GM23338 (cell line): ENCODE measurements at regions not wholly inside any gene's neighbourhood (a gene's known extent, or its start where the extent isn't known, plus 50 kb on each side); places are given as distances from the start of the nearest gene placed in this dataset.

Source experiments
- ATAC-seq: fragments of 200-7000 bp; cut with Tn5 transposase; 3 replicates; pipeline ENCODE4 v1.9.1; 2020
- DNase-seq: peaks from one replicate; pipeline ENCODE4 v3.0.0-alpha.2; 2015; ENCODE audit warnings: low spot score
- H2AFZ ChIP-seq: fragments of 200-600 bp; sonication (generic); 2 replicates; pipeline ENCODE4 v1.8.0; 2016; ENCODE audit warnings: antibody characterized with exemption, mild to moderate bottlenecking, moderate library complexity
- H3F3A ChIP-seq: fragments of 200-600 bp; sonication (generic); replicated peaks from 2 replicates; pipeline ENCODE4 v1.8.0; 2017; ENCODE audit warnings: antibody characterized with exemption, mixed run types, low read depth
- H3K27ac ChIP-seq: fragments of 200-600 bp; sonication (generic); 2 replicates; pipeline ENCODE4 v1.6.1; 2016; ENCODE audit warnings: low read depth
- H3K27me3 ChIP-seq: fragments of 200-600 bp; sonication (generic); 2 replicates; pipeline ENCODE4 v1.8.0; 2016; ENCODE audit warnings: mild to moderate bottlenecking, mixed run types, moderate library complexity; ENCODE audit not compliant: insufficient read depth
- H3K36me3 ChIP-seq: fragments of 200-600 bp; sonication (generic); 2 replicates; pipeline ENCODE4 v1.8.0; 2016; ENCODE audit warnings: mild to moderate bottlenecking; ENCODE audit not compliant: insufficient read depth
- H3K4me1 ChIP-seq: fragments of 200-600 bp; sonication (generic); 2 replicates; pipeline ENCODE4 v1.8.0; 2016; ENCODE audit warnings: mild to moderate bottlenecking, moderate library complexity; ENCODE audit not compliant: insufficient read depth
- H3K4me2 ChIP-seq: fragments of 200-600 bp; sonication (generic); 2 replicates; pipeline ENCODE4 v1.7.1; 2017; ENCODE audit warnings: mixed run types
- H3K4me3 ChIP-seq: fragments of 200-600 bp; sonication (generic); 2 replicates; pipeline ENCODE4 v1.6.1; 2016; ENCODE audit warnings: mixed run types
- H3K79me2 ChIP-seq: fragments of 200-600 bp; sonication (generic); replicated peaks from 2 replicates; pipeline ENCODE4 v1.8.0; 2017; ENCODE audit warnings: mild to moderate bottlenecking; ENCODE audit not compliant: insufficient read depth
- H3K9me2 ChIP-seq: fragments of 200-600 bp; sonication (generic); 2 replicates; pipeline ENCODE4 v1.8.0; 2017; ENCODE audit not compliant: insufficient read depth
- H4K20me1 ChIP-seq: fragments of 200-600 bp; sonication (generic); replicated peaks from 2 replicates; pipeline ENCODE4 v1.8.0; 2017; ENCODE audit warnings: mild to moderate bottlenecking; ENCODE audit not compliant: insufficient read depth
- H3K27ac Mint-ChIP-seq: 2 replicates; pipeline ENCODE4 v1.8.0; 2020; ENCODE audit warnings: inconsistent platforms, mild to moderate bottlenecking, moderate library complexity, mixed read lengths
- H3K27me3 Mint-ChIP-seq: 3 replicates; pipeline ENCODE4 v1.8.0; 2022; ENCODE audit warnings: low read depth, mild to moderate bottlenecking, moderate library complexity, mixed read lengths, inconsistent platforms; ENCODE audit not compliant: insufficient read depth, poor library complexity
- H3K36me3 Mint-ChIP-seq: 3 replicates; pipeline ENCODE4 v1.8.0; 2021; ENCODE audit warnings: low read depth, mild to moderate bottlenecking, inconsistent platforms, moderate library complexity, mixed read lengths
- H3K4me1 Mint-ChIP-seq: 3 replicates; pipeline ENCODE4 v1.8.0; 2020; ENCODE audit warnings: mild to moderate bottlenecking, inconsistent platforms, mixed read lengths
- H3K4me3 Mint-ChIP-seq: 3 replicates; pipeline ENCODE4 v1.8.0; 2021; ENCODE audit warnings: moderate library complexity, mild to moderate bottlenecking, inconsistent platforms, mixed read lengths
- H3K9me3 Mint-ChIP-seq: 3 replicates; pipeline ENCODE4 v1.8.0; 2020; ENCODE audit warnings: moderate library complexity, mild to moderate bottlenecking, inconsistent platforms, mixed read lengths
- CREB1 ChIP-seq: fragments of 250-450 bp; sonication (Bioruptor Pico); IDR thresholded peaks from 2 replicates; pipeline ENCODE4 v1.5.0; 2020; ENCODE audit warnings: low read depth, mild to moderate bottlenecking, moderate library complexity
- EZH2 ChIP-seq: fragments of 200-600 bp; sonication (generic); IDR thresholded peaks from one replicate; pipeline ENCODE4 v1.8.0; 2017; ENCODE audit warnings: antibody characterized with exemption, mild to moderate bottlenecking, low read depth; ENCODE audit not compliant: unreplicated experiment
- EZH2phosphoT487 ChIP-seq: fragments of 200-600 bp; sonication (generic); IDR thresholded peaks from one replicate; pipeline ENCODE4 v1.8.1; 2018; ENCODE audit warnings: antibody characterized with exemption; ENCODE audit not compliant: unreplicated experiment
- JUNB ChIP-seq: IDR thresholded peaks from one replicate; pipeline ENCODE4 v1.6.1; 2016; ENCODE audit warnings: antibody characterized with exemption; ENCODE audit not compliant: unreplicated experiment
- NANOG ChIP-seq: IDR thresholded peaks from 2 replicates; pipeline ENCODE4 v1.6.1; 2016; ENCODE audit warnings: antibody characterized with exemption, borderline replicate concordance
- POLR2AphosphoS5 ChIP-seq: IDR thresholded peaks from 2 replicates; pipeline ENCODE4 v1.6.1; 2016; ENCODE audit warnings: antibody characterized with exemption, low read depth
- STAT1 ChIP-seq: IDR thresholded peaks from one replicate; pipeline ENCODE4 v1.6.1; 2016; ENCODE audit warnings: antibody characterized with exemption; ENCODE audit not compliant: unreplicated experiment
- ZNF114 ChIP-seq: fragments of 250-450 bp; sonication (Bioruptor Pico); IDR thresholded peaks from 2 replicates; pipeline ENCODE4 v1.5.0; 2020; ENCODE audit warnings: mild to moderate bottlenecking, moderate library complexity
- ZNF331 ChIP-seq: fragments of 250-450 bp; sonication (Bioruptor Pico); IDR thresholded peaks from 2 replicates; pipeline ENCODE4 v1.5.0; 2020; ENCODE audit warnings: low read depth, mild to moderate bottlenecking, moderate library complexity
- ZNF462 ChIP-seq: fragments of 250-450 bp; sonication (Bioruptor Pico); IDR thresholded peaks from 2 replicates; pipeline ENCODE4 v1.5.0; 2020; ENCODE audit warnings: mild to moderate bottlenecking, moderate library complexity
- TF ChIP-seq, protein P1 (sequence below), 2 experiments: fragments of 200-600 bp in 1 of 2; sonication (generic) in 1 of 2; conservative IDR thresholded peaks; 2 replicates each; pipeline versions ENCODE4 v1.5.1 to v1.6.1; 2016 to 2017; ENCODE audit warnings: antibody characterized with exemption in 2 of 2, low read depth in 2 of 2, mild to moderate bottlenecking in 2 of 2, moderate library complexity in 1 of 2
- TF ChIP-seq, protein P2 (sequence below): IDR thresholded peaks from one replicate; pipeline ENCODE4 v1.6.1; 2018; ENCODE audit warnings: antibody characterized with exemption; ENCODE audit not compliant: unreplicated experiment
- TF ChIP-seq, protein P3 (sequence below): IDR thresholded peaks from 2 replicates; pipeline ENCODE4 v1.6.1; 2016; ENCODE audit warnings: antibody characterized with exemption

DNA sequence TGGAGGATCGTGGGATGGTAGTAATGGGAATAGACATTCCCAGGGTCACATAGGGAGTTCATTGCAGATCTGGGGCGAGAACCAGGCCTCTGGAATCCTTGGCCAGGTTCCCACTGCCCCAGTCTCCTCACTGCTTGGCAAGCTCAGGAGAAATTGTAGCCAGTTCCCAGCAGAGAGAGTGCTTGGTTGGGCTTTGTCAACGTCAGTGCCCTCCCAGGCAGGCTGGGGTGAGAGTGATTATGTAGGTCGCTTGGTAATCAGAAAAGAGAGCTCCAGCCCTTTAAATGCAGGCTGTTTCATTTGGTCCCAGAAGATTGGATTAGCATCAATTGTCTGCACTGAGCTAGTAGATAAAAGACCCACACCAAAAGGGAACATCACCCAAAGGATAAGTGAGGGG, 51.8 kb upstream of the GALNT10 start:
- Histone ChIP-seq H3K79me2 (no peaks in the 10 kb centered on the region), H3K4me2 (no peak overlapping the region), H3F3A (no peaks in the 10 kb centered on the region), H3K36me3 (no peaks in the 10 kb centered on the region), H3K4me1 (no peaks in the 10 kb centered on the region; the same call in 1 of the 2 replicates), H3K4me3 (no peak overlapping the region), H4K20me1 (no peaks in the 10 kb centered on the region), H3K27me3 (no peaks in the 10 kb centered on the region), H3K9me2 (no peaks in the 10 kb centered on the region), H2AFZ (peak overlapping the region; percentile 69; the same call in 1 of the 2 replicates), H3K27ac (no peak overlapping the region)
- TF ChIP-seq, protein P1, sequence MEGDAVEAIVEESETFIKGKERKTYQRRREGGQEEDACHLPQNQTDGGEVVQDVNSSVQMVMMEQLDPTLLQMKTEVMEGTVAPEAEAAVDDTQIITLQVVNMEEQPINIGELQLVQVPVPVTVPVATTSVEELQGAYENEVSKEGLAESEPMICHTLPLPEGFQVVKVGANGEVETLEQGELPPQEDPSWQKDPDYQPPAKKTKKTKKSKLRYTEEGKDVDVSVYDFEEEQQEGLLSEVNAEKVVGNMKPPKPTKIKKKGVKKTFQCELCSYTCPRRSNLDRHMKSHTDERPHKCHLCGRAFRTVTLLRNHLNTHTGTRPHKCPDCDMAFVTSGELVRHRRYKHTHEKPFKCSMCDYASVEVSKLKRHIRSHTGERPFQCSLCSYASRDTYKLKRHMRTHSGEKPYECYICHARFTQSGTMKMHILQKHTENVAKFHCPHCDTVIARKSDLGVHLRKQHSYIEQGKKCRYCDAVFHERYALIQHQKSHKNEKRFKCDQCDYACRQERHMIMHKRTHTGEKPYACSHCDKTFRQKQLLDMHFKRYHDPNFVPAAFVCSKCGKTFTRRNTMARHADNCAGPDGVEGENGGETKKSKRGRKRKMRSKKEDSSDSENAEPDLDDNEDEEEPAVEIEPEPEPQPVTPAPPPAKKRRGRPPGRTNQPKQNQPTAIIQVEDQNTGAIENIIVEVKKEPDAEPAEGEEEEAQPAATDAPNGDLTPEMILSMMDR (conservative IDR thresholded peaks at IDR 0.05; ENCODE audit: low read depth in 2 of 2): no peak
- TF ChIP-seq ZNF114 (CRISPR knock-in tag) (no peak), EZH2 (no peak), ZNF331 (CRISPR knock-in tag) (no peak), EZH2phosphoT487 (no peak), ZNF462 (CRISPR knock-in tag) (no peak), JUNB (no peak), POLR2AphosphoS5 (no peak), CREB1 (CRISPR knock-in tag) (no peak), STAT1 (no peak), NANOG (no peak)
- TF ChIP-seq, protein P2, sequence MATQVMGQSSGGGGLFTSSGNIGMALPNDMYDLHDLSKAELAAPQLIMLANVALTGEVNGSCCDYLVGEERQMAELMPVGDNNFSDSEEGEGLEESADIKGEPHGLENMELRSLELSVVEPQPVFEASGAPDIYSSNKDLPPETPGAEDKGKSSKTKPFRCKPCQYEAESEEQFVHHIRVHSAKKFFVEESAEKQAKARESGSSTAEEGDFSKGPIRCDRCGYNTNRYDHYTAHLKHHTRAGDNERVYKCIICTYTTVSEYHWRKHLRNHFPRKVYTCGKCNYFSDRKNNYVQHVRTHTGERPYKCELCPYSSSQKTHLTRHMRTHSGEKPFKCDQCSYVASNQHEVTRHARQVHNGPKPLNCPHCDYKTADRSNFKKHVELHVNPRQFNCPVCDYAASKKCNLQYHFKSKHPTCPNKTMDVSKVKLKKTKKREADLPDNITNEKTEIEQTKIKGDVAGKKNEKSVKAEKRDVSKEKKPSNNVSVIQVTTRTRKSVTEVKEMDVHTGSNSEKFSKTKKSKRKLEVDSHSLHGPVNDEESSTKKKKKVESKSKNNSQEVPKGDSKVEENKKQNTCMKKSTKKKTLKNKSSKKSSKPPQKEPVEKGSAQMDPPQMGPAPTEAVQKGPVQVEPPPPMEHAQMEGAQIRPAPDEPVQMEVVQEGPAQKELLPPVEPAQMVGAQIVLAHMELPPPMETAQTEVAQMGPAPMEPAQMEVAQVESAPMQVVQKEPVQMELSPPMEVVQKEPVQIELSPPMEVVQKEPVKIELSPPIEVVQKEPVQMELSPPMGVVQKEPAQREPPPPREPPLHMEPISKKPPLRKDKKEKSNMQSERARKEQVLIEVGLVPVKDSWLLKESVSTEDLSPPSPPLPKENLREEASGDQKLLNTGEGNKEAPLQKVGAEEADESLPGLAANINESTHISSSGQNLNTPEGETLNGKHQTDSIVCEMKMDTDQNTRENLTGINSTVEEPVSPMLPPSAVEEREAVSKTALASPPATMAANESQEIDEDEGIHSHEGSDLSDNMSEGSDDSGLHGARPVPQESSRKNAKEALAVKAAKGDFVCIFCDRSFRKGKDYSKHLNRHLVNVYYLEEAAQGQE: no peak
- TF ChIP-seq, protein P3, sequence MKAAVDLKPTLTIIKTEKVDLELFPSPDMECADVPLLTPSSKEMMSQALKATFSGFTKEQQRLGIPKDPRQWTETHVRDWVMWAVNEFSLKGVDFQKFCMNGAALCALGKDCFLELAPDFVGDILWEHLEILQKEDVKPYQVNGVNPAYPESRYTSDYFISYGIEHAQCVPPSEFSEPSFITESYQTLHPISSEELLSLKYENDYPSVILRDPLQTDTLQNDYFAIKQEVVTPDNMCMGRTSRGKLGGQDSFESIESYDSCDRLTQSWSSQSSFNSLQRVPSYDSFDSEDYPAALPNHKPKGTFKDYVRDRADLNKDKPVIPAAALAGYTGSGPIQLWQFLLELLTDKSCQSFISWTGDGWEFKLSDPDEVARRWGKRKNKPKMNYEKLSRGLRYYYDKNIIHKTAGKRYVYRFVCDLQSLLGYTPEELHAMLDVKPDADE: no peak
- Mint-ChIP-seq H3K4me1 (peaks cover 25% of the 10 kb centered on the region), H3K27ac (no peak overlapping the region), H3K9me3 (no peaks in the 10 kb centered on the region), H3K4me3 (no peak overlapping the region), H3K36me3 (no peaks in the 10 kb centered on the region), H3K27me3 (peaks cover 9% of the 10 kb centered on the region)
- DNase-seq: no peak
- peak; percentile 57; the same call in 2 of the 3 replicates for ATAC-seq
